BLaER1 (cell line): ENCODE measurements at regions not wholly inside any gene's neighbourhood (a gene's known extent, or its start where the extent isn't known, plus 50 kb on each side); places are given as distances from the start of the nearest gene placed in this dataset.

Experiments
- H3K27ac ChIP-seq: shearing (Covaris generic); formaldehyde crosslinking; 2 replicates; pipeline ENCODE4 v1.8.1; 2022
- H3K27me3 ChIP-seq: shearing (Covaris generic); formaldehyde crosslinking; 2 replicates; pipeline ENCODE4 v1.8.1; 2022
- H3K36me3 ChIP-seq: shearing (Covaris generic); formaldehyde crosslinking; 2 replicates; pipeline ENCODE4 v1.8.1; 2022
- H3K4me1 ChIP-seq: shearing (Covaris generic); formaldehyde crosslinking; 2 replicates; pipeline ENCODE4 v1.8.1; 2022
- H3K4me2 ChIP-seq: shearing (Covaris generic); formaldehyde crosslinking; 2 replicates; pipeline ENCODE4 v1.8.1; 2022
- H3K4me3 ChIP-seq: shearing (Covaris generic); formaldehyde crosslinking; 2 replicates; pipeline ENCODE4 v1.8.1; 2022
- H3K9ac ChIP-seq: shearing (Covaris generic); formaldehyde crosslinking; 2 replicates; pipeline ENCODE4 v1.8.1; 2022
- H3K9me3 ChIP-seq: shearing (Covaris generic); formaldehyde crosslinking; 2 replicates; pipeline ENCODE4 v1.8.1; 2022
- H4K20me1 ChIP-seq: shearing (Covaris generic); formaldehyde crosslinking; 2 replicates; pipeline ENCODE4 v1.8.1; 2022
- Cebpa-rat ChIP-seq: shearing (Covaris generic); IDR thresholded peaks from 2 replicates; pipeline ENCODE4 v1.8.1; 2022

DNA sequence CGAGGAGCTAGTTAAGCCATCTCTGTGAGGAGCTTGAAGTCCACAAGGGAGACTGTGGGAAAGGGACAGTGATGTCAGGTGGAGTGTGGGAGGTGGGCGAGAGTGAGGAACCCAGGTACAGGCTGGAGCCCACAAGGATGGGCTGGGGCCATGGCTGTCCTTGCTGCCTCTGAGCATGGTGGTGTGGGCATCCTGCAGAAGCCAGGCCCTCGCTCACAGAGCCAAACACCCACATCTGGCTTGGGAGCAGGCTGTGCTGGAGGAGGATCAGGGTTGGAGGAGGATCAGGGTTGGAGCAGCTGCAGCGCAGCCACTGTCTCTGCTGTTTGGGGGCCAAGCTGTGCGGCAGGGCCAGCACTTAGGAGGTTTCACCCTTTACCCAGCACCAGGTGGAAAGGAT, 58.2 kb upstream of the ENPP7 start:
- peaks cover 27% of the 10 kb centered on the region for H3K4me1 ChIP-seq
- no peaks in the 10 kb centered on the region; the same call in 1 of the 2 replicates for H3K27me3 ChIP-seq

DNA sequence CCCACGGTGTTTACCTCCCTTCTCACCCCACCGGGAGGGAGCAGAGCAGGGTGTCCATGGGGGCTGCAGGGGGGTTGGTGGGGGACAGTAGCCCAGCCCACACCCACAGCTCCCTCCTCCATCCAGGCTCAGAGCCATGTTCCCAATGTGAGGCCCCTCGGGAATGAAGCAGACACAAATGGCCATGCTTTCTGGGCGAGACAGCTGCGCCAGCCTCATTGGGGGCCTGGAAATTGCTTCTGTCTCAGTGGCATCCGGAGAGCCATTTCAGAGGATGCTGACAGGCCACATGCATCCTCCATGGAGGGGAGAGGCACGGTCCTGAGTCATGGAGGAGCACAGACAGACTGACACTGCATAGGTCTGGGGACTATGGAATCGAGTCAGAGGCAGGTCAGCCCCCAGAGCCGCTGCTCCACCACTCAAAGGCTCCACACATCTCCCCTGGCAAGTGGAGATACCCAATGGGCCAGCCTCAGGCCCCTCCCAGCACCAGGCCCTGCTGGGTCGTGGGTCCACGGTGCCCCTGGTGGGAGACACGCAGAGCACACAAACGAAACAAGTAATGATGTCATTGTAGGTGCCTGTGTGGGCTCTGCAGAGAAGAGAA, 59.6 kb upstream of the ENPP7 start:
- Histone ChIP-seq H3K4me2 (peak overlapping the region; percentile 56), H3K27ac (no peak overlapping the region), H4K20me1 (no peaks in the 10 kb centered on the region), H3K9ac (no peak overlapping the region), H3K9me3 (peaks cover 21% of the 10 kb centered on the region), H3K4me3 (no peak overlapping the region), H3K4me1 (peaks cover 15% of the 10 kb centered on the region), H3K27me3 (no peaks in the 10 kb centered on the region; the same call in 1 of the 2 replicates), H3K36me3 (no peaks in the 10 kb centered on the region)
- TF ChIP-seq Cebpa-rat, result no peak

More for the DNA sequence above, 58.2 kb upstream of the ENPP7 start:
- no peaks in the 10 kb centered on the region for H3K36me3 ChIP-seq
- no peaks in the 10 kb centered on the region for H4K20me1 ChIP-seq
- H3K9ac ChIP-seq, result no peak overlapping the region
- no peak overlapping the region for H3K4me3 ChIP-seq
- H3K9me3 ChIP-seq, result peaks cover 21% of the 10 kb centered on the region
- TF ChIP-seq Cebpa-rat, result no peak
- no peak overlapping the region for H3K27ac ChIP-seq
- no peak overlapping the region for H3K4me2 ChIP-seq

DNA sequence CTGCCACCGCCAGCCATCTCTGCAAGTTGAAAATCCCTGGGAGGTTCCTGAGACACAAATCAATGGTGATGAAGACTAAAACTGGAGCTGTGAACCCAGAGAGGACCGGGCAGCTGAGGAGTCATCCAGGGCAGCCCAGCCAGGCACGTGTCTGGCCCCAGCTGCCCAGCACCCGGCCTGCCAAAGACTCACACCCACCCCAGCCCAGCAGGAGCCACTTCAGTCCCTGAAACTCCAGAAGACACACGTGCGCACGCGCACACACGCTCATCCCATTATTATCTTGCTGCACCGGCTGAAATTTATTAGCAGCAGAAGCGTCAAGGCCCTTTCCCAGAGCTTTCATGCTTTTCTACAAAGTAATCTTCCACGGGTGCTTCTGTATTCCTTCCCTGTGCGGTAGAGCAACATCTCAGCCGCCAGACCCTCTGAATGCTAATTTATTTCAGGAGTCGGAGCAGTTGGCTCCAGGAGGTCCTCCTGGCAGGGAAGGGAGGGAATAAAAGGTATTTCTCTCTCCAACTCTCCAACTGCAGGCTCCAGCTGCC, 59.8 kb upstream of the RBFOX3 start:
- TF ChIP-seq Cebpa-rat, result no peak
- Histone ChIP-seq H3K4me1 (peaks cover 12% of the 10 kb centered on the region), H3K36me3 (no peaks in the 10 kb centered on the region), H3K9me3 (peaks cover 21% of the 10 kb centered on the region), H3K27me3 (no peaks in the 10 kb centered on the region; the same call in 1 of the 2 replicates), H3K27ac (no peak overlapping the region), H3K4me3 (no peak overlapping the region), H3K9ac (no peak overlapping the region), H4K20me1 (no peaks in the 10 kb centered on the region), H3K4me2 (peak overlapping the region; percentile 56; the same call in 1 of the 2 replicates)

DNA sequence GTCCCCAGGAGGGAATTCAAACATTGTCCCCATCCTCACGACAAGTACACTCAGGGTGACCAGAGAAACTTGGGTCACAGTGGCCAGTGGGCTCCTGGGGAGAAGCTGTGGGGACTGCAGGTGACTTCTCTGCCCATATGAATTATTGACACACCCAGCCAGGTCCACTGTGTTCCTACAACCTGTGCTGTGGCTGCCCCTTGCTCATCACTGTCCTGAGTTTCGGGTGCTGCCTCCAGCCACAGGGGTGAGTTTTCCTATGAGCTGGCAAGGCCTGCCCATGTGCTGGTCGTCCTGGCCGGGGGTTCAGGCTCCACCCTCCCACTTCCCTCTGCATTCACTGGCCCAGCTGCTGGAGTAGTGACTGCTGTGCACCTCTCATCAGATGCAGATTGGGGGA, 59.0 kb upstream of the RBFOX3 start:
- Histone ChIP-seq H3K9me3 (peaks cover 21% of the 10 kb centered on the region), H3K4me3 (no peak overlapping the region), H3K27me3 (peaks cover 7% of the 10 kb centered on the region), H3K27ac (no peak overlapping the region), H3K4me1 (peaks cover 12% of the 10 kb centered on the region), H4K20me1 (no peaks in the 10 kb centered on the region), H3K4me2 (no peak overlapping the region), H3K36me3 (no peaks in the 10 kb centered on the region), H3K9ac (no peak overlapping the region)
- no peak for TF ChIP-seq Cebpa-rat

DNA sequence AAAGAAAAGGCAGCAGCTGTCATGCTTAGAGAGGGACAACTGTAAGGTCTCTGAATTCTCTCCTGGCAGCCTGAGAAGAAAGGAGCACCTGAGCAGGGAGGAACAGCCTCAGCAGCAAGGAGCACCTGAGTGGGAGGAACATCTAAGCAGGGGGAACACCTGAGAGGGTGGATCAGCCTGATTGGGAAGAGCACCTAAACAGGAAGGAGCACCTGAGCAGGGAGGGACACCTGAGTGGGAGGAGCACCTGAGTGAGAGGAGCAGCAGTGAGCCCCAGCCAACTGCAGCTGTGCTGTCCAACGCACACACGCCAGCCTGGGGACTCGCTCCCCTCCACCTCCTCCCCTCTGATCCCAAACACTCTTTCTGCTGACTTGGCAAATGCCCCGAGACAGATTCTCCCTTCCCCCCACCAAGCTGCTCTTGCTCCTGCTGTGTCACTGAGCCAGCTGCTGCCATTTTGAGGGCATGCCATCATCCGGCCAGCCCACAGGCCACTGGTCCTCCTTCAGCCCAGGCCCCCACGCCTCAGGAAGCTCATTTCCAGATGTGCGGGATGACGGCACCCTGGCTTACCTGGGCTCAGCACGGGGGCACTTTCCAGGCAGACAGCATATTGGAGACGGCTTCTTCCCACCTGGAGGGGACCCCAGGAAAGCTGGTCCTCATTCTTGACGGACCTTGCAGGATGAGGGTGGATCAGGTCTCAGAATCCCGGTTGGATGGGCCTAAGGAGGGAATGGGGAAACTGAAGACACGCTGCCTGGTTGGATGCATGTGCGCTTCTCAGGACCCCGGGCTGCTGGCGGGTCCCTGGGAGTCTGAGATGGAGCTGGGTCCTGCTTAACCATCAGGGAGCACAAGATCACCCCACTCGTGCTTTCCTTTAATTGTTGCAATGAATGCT, 57.7 kb upstream of the RBFOX3 start:
- Histone ChIP-seq H3K4me2 (no peak overlapping the region), H3K9me3 (peaks cover 12% of the 10 kb centered on the region), H3K27ac (no peak overlapping the region), H3K27me3 (peaks cover 11% of the 10 kb centered on the region), H3K9ac (no peak overlapping the region), H3K36me3 (no peaks in the 10 kb centered on the region), H3K4me3 (no peak overlapping the region), H4K20me1 (no peaks in the 10 kb centered on the region), H3K4me1 (peaks cover 12% of the 10 kb centered on the region)
- no peak for TF ChIP-seq Cebpa-rat

DNA sequence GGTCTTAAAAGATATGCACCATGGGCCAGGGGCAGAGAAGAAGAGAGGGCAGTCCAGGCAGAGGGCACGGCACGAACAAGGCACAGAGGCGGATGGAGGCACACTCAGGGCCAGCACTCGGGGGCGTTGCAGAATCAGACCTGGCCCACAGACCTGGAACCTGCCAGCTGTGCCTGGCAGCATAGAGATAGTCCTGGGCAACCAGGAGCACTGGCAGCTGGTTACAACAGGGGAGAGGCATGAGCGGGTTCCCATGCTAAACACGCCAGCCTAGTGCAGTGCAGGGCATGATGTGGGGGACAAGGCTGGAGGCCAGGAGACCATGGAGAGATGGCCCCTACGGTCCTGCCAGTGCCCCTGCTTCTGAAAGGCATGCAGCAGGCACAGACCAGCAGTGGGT, 56.9 kb upstream of the RBFOX3 start:
- Histone ChIP-seq H3K27me3 (peaks cover 11% of the 10 kb centered on the region), H3K4me2 (no peak overlapping the region), H4K20me1 (no peaks in the 10 kb centered on the region), H3K4me1 (peaks cover 12% of the 10 kb centered on the region), H3K9ac (no peak overlapping the region), H3K9me3 (peaks cover 3% of the 10 kb centered on the region), H3K4me3 (no peak overlapping the region), H3K27ac (no peak overlapping the region), H3K36me3 (no peaks in the 10 kb centered on the region)
- no peak for TF ChIP-seq Cebpa-rat

DNA sequence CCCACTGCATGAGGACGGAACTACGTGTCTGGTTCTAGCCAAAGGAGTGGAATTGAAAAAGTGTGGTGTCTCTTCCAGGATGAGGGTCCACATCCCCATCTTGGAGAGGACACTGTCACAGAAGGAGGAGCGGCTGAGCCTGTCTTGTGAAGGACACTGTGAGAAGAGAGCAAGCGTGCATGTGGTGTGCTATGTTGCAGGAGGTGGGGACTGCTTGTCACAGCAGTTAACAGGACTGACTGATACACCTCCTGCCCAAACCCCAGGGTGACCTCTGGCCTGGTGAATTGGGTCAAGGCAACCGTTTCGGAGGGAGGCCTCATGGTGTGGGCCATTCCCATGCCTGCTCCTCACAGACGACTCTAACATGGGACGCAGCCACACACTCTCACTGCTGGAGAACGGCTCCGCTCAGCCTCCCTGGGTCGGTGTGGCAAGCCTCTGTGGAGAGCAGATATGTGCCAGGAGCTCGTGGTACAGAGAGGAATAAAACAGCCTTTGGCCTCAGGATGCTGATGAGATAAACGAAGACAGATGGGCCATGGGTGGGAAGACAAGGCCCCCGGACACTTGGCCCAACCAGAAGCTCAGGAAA, 56.4 kb upstream of the RBFOX3 start:
- no peaks in the 10 kb centered on the region for H4K20me1 ChIP-seq
- TF ChIP-seq Cebpa-rat, result no peak

DNA sequence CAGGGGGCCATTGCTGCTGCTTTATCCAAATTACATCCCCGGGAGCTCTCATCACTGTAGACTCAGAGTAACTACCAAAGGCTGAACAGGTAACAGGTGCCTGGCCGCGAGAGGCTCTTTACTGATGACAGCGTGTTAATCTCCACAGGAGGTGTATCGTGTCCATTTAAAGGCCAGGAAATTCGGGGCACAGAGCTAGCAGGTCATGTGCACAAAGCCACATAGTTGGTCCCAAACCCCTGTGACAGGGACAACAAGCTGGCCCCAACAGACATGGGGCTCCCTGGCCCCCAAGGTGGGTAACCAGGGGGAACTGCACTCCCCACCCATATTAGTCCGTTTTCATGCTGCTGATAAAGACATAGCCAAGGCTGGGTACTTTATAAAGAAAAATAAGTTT, 55.3 kb upstream of the RBFOX3 start:
- Histone ChIP-seq H3K4me1 (peaks cover 3% of the 10 kb centered on the region), H4K20me1 (no peaks in the 10 kb centered on the region), H3K36me3 (no peaks in the 10 kb centered on the region), H3K9me3 (peaks cover 13% of the 10 kb centered on the region), H3K4me2 (no peak overlapping the region), H3K9ac (no peak overlapping the region), H3K27ac (no peak overlapping the region), H3K27me3 (peaks cover 11% of the 10 kb centered on the region; the same call in 1 of the 2 replicates), H3K4me3 (no peak overlapping the region)
- TF ChIP-seq Cebpa-rat, result no peak

More for the DNA sequence above, 56.4 kb upstream of the RBFOX3 start:
- no peak overlapping the region for H3K9ac ChIP-seq
- H3K4me2 ChIP-seq, result no peak overlapping the region
- H3K4me3 ChIP-seq, result no peak overlapping the region
- H3K27ac ChIP-seq, result no peak overlapping the region
- no peaks in the 10 kb centered on the region for H3K36me3 ChIP-seq
- H3K27me3 ChIP-seq, result peaks cover 11% of the 10 kb centered on the region; the same call in 1 of the 2 replicates
- H3K9me3 ChIP-seq, result peaks cover 3% of the 10 kb centered on the region; the same call in 1 of the 2 replicates
- H3K4me1 ChIP-seq, result peaks cover 12% of the 10 kb centered on the region

DNA sequence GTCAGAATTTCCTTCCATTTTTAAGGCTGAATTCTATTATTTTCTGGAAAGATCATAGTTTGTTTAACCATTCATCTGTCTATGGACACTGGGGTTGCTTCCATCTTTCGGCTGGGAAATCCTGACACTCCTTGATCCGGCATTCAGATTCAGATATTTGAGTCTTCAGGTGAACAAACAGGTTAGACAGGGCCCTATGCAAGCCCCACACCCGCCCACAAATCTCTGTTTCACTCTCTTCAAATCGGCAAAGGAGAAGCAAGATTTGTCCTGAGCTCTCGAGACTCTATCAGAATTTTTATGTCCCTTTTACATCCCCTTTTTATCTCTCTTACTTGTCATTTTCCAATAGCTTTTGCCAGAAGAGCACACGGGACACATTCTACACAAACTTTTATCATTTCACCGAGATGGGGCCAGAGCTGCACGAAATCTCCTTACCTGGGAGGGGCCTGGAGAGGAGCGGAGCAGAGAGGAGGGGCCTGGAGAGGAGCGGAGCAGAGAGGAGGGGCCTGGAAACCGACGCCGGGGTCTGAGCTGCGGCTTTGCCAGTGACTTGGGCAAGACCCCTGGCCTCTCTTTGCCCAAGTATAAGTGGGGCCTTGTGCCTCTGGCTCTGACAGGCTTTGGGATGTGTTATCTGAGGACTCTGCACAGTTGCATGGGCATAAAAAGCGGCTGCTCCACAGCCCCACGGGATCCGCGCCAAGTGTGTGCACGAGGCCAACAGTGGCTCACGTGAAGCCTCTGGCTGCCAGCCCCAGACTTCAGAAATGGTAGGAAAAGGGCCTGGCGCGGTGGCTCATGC, 54.3 kb upstream of the RBFOX3 start:
- H3K9me3 ChIP-seq, result peaks cover 17% of the 10 kb centered on the region
- H3K9ac ChIP-seq, result no peak overlapping the region
- no peak overlapping the region for H3K4me2 ChIP-seq
- no peaks in the 10 kb centered on the region for H3K4me1 ChIP-seq
- no peaks in the 10 kb centered on the region for H4K20me1 ChIP-seq
- H3K27me3 ChIP-seq, result peaks cover 11% of the 10 kb centered on the region; the same call in 1 of the 2 replicates
- H3K36me3 ChIP-seq, result no peaks in the 10 kb centered on the region
- TF ChIP-seq Cebpa-rat, result no peak
- no peak overlapping the region for H3K27ac ChIP-seq
- H3K4me3 ChIP-seq, result no peak overlapping the region
